ENCODE measurements at regions not wholly inside any gene's neighbourhood (a gene's known extent, or its start where the extent isn't known, plus 50 kb on each side); places are given as distances from the start of the nearest gene placed in this dataset.

DNA sequence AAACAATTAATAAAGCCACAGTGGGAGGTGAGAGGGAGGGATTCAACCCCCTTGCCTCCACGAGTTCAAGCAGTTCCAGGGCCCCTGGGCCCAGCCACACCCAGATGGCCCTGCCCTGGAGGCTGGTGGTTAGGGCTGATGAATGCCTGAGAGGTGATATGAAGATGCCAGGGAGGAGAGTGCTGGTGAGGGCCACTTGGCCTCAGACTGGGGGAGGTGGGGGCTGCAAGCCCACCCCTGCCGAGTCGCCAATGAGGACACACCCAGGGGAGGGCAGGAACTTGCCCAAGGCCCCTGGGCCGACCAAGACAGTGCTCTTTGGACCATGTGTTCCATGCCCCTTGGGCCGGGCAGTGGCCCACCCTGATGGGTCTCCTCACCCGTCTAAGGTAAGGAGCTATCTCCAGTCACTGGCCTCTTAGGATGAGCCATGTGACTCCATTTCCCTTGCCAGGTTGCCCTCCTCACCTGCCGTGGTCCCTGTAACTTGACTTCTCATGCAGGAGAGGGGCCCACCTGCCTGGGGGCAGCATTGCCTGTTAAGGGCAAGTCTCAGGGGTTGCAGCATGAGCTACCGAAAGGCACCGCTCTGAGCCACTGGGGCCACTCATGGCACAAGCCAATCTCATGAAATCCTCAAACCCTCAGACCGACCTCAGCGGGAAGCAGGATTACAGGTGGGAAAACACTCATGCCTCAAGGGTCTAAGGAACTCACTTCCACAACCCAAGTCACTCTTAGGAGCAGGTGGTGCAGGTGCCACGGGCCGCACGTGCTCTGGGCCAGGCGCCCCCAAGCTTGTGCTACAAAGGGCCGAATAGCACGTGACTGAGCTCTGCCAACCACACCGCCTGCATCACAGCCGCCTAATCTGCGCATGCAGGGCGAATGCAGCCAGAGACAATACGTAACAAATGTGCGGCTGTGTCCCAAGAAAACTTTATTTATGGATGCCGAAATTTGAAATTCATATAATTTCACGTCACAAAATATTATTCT is 147.4 kb upstream of the MLN start:
- no peak for DNase-seq

DNA sequence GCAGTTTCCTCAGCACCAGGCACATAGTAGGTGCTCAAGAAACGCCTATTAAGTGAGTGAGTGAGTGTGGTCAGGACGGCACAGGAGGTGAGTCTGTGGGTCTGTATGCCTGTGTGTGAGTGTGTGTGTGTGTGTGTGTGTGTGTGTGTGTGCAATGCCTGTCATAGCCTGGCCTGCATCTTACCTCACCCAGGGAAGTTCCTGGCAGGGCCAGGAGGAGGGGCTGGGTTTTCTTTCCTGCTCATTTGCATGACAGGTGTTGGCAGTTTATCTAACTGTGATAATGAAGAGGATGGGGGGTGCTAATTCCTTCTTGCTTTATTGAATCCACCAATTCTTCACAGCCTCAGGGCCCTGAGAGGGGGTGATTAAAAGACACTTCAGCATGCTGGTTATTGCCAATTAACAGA is 146.7 kb upstream of the MLN start:
- peak; percentile 88 for DNase-seq

DNA sequence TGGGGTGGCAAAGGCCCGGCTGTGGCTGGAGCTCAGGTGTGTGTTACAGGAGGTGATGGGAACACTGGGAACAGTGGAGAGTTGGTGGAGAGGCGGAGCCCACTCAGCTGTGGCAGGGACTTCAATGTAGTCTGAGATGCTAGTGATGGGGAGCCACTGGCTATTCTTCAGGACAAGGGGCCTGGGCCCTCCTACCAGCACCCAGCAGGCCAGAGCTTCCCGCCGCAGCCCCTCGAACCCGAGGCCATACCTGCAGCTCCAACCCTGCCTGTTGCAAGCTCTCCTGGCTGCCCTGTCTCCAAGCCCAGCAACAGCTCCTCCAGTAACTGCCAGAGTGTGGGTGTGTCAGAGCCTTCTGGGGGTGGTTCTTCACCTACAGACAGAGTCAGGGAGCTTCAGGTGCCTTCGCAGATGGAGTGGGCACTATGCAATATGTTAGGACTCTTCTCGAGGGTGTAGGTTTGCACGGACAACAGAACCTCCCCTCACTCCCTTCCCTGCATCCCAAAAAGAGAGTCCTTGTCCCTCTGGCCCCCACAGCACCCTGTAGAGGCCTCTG is 146.2 kb upstream of the MLN start:
- DNase-seq, result no peak

DNA sequence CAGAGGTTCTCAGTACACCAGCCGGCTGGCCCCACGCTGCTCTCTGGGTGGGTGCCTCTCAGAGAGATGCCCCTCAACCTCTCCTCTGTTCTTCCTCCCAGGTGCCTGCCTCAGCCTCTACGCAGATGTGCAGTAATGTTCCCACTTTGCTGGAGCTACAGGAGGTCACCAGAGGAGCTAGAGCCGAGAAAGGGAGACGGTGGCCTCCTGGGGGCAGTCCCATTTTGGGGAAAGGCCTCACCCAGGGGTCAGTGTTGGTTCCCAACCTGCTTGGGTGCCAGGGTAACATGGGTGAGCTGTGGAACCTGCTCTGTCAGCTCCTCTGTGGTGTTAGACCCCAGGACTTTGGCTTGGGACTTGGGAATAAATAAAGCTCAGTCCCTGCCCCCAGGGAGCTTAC is 145.3 kb upstream of the MLN start:
- DNase-seq, result no peak

DNA sequence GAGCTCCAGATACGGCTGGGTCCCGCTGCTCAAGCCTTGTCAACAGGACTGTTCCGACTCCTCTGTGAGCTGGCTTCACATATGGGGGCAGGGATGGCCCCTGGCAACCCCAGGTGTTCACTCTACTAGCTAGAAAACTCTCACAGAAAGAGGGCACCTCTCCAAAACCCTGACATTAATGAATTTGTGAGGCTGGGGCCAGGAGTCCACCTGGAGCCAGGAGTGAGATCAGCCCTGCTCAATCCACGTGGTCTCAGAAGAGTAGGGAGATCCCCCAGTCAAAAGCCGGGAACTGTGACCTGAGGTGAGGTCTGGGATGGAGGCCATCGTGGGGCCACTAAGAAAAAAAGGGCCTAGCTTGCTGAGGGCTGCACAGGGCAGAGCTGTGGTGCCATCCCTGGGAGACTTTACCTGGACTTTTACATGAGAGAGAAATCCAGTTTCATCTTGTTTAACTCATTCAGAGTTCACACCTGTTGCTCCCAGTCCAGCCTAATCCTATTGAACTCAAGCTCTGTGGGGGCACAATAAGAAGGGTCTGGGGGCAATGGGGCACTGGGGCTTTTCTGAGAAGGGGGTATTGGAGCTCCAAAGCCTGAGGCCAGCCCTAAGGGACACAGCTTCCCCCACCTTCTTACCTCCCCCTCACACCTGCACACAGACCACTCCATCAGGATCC is 144.3 kb upstream of the MLN start:
- peak; percentile 32 for DNase-seq

DNA sequence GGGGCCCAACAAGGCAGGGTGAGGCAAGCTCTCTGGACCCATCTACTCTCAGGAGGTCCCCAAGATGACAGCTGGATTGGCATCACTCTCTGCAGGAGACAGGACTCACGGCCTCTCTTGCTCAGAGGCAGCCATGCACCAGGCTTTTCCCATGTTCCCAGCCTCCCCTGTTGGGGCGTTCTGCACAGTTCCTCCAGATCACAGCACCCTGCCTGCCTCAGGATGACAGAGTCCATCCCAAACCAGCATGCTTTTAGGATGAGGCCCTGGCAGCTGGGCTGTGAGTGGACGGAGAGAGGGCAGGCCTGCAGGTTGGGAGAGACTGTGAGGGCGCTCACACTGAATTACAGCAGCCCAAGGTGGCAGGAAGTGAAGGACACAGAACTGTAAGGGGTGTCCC is 143.2 kb upstream of the MLN start:
- DNase-seq, result no peak

DNA sequence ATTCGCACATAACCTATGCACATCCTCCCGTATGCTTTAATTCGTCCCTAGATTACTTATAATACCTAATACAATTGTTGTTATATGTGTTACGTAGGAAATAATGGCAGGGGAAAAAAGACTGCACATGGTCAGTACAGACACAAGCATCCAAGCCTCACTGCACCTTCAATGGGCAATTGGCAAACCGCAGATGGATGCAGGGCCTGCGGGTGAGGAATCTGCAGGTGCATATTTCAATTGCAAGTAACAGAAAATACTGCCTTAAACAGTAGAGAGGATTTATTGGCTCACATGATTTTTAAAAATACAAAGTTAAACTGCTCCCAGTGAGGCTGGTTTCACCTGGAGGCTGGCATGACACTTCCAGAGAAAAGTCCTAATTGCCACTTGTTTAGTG is 142.1 kb upstream of the MLN start:
- DNase-seq, result no peak

DNA sequence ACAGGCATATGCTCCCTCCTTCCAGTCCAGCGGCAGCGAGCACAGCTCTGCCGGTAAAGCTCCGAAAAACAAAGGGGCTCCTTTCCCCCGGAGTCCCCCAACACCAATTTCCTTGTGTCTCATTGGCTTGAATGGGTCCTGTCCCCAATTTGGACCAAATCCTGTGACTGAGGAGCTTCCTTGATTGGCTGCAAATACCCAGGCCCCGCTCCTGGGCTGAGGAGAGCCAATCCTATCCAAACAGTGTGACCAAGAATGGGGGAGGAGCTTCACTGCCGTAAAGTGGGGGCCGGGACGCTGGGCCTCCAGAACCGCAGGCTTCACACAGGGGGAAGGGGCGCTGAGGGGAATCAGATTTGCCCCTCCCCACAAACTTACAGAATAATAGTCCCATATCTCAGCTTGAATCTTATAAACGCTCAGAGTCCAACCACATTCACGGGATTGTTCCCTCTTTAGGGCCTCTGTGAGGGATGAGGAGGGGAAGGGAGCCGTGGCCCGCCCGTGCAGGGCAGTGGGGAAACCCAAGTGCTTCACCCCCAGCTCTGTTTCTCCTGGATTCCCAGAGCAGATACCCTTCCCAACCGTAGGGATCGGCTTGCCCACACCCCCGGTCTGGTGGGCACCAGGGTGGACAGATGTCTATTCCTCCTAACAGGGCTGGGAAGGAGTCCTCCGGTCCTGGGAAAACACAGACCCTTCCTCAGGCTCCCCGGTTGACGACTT is 141.0 kb upstream of the MLN start:
- DNase-seq, result no peak

DNA sequence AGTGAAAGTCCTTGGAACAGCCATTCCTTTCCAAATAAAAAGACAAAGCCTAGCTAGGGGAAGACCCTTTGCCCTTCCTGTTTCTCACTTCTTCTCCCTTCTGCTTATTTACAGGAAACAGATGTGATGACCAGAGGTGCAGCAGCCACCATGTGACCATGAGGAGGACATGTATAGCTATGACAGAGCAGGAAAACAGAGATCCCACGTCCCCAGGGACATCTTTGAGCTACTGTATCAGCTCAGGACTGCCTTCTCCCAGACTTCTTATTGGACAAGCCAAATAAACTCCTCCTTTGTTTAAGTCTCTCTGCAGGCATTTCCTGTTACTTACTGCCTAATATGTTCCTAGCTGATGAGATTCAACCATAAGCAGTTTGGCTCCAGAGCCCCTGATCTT is 133.1 kb upstream of the MLN start:
- DNase-seq, result no peak

DNA sequence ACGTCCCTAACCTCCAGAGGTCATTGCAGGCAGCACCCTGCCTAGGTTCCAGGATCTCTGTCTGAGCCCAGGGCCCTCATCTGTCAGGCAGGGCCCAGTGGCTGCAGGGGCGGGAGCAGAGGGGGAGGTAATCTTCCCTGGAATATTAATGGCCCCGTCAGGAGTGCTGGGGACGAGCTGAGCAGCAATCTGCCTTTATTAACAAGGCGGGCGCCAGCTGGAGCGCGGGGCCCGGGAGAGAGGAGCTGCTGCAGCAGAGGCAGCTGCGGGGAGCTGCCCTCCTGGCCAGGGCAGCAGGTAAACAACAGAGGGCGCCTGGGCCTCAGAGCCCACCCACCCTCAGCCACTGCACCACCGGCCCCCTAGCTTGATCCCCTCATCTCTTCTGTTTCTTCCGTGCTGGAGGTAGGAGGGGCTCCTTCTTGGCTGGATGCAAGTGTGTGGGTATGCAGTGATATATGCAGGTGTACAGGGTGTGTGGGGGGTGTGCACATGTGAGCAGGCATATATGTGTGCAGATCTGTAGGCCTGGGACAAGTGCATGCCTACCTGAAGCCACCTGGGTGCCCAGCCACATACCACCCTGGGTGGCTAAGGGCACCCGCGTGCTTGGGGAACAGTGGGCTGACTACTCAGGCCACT is 131.8 kb upstream of the MLN start:
- no peak for DNase-seq

DNA sequence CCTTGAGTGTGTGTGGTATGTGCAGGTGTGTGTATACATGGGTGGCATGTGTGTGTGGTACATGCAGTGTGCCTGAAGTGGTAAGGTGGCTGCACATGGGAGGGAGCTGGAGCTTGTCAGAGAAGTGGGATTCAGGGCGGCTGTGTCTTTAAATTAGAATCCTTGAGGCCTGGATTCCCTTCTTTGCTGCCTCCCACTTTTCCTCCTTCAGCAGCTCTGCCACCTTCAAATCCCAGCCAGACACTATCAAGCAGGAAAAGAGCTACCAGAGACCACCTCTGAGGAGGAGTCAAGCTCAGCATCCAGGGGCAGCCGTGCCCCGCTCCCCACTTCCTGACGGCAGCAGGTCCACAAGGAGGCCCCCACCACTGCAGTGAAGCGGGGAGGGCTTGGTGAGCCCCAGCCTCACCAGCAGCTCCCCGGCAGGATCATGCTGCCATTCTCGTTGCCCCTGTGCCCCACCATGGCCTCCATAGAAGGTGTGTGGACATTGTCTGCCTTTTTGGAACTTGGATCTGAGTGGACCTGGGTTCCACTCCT is 131.0 kb upstream of the MLN start:
- no peak for DNase-seq

DNA sequence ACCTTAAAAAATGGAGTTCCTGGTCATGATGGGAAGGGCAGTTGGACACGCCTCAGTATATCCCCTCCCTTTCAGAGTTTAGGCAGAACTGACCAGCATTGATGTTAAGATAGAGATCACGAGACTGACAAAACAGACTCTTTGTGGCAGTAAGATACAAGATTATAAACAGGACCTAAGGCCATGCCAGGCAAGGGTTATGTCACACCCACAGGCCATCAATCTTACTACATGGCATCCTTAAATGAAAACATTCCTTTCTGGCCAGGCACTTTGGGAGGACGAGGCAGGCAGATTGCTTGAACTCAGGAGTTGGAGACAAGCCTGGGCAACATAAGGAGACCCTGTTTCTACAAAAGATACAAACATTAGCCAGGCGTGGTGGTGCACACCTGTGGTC is 129.3 kb upstream of the MLN start:
- no peak for DNase-seq

DNA sequence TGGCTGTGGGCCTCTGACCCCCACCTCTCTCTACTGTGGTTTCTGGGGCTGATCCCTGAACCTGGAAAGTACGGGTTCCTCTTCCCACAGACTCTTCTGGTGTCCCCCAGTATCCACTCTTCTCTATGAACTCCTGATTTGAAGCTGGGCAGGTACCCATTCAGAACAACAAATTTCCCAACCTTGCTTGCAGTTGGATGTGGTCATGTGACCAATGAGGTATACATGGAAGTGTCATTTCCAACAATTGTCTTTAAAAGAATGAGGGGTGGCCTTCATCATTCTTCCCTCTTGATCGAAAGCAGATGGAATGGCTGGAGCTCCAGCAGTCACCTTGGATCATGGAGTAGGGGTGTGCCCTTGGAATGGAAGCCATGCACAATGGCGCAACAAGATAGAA is 128.0 kb upstream of the MLN start:
- DNase-seq, result no peak

DNA sequence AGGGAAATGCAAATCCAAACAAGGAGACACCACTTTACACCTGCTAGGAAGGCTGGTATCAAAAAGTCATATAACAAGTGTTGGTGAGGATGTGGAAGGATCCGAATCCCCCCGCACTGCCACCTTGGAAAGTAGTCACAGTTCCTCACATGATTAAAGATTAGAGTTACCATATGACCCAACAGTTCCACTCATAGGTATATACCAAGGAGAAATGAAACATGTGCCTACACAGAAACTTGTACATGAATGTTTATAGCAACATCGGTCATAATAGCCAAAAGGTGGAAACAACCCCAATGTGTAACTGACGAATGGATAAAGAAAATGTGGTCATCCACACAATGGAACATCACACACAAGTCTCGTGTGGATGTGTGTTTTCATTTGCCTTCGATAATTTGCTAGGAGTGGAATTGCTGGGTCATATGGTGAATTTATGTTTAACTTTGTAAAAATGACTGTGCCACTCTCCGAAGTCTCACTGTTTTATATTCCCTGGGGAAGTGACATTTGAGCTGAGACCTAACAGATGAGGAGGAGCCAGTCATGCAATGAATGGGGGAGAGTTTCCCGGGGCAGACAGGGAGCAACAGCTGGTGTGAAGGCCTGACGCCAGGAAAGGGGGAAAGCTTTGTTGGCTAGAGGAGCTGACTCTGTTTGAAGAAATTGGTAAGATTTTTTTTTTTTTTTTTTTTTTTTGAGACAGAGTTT is 125.9 kb upstream of the MLN start:
- no peak for DNase-seq

DNA sequence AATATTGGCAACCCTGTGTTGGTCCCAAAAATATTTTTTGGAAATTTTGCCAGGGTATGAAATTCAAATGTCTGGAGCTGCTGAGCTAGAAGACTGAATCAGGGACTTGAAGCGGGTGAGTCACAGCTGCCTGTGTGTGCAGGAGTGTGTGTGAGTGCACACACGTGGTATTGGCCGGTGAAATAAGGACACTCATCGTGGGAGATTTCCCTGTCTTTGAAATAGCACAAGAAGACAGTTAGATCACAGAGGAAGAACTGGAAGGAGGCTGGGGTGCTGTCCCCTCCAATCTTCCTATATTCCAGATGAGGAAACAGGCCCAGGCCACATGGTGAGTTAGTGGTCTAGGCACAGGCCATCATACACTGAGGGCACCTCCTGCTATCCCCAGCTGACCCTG is 123.8 kb upstream of the MLN start:
- no peak for DNase-seq

DNA sequence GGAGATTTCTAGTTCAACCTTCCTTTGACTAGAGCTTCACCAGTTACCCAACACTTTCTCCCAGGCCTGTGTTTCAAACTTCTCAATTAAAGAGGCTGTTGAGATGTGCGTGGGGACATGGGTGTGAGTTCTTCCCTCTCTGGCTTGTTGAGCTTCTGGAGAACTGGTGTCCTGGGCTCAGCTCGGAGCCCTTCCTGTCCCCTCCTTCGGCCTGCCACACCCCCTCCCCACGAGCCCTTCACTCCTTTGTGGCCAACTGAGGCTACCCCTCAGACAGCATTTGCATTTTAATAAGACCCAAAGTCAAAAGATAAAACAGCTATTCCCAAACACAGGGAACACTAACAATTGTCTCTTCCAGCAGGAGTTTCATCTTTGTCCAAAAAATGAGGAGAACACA is 123.3 kb upstream of the MLN start:
- no peak for DNase-seq

DNA sequence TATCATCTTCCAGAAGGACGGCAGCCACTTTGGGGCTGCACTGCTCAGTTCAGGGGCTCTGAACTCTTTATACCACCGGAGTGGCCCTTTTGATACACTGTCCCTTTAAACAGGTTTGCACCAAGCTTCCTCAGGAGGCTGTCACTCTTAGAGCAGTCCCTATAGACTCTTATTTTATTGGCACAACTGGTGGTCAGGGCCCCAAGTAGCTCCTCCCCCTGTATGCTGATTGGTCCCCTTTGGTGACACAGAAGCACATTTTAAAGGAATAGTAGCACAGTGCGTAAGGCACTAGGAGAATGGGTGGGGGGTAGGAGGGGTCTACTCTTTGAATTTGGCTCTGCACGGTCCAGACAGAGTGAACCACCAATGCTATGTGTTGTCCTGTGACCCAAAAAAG is 122.6 kb upstream of the MLN start:
- peak; percentile 56 for DNase-seq

DNA sequence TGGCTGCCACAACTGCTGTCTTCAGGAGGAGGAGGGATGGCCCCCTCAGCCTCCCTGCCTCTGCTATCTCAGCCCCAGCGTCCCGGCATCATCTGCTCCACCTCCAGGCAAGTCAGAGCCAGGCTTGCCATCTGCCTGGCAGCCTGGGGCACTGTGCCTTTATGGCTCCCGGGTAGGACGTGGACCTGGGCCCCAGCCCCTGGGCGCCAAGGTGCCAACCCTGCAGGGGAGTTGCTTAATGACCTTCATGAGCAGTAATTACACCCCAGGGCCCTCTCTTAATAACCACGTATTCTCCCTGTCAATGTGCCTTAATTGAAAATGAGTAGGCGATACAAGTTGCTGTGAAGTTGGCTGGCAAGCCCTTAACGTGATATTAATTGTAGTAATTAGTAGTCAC is 122.1 kb upstream of the MLN start:
- DNase-seq, result peak; percentile 17

DNA sequence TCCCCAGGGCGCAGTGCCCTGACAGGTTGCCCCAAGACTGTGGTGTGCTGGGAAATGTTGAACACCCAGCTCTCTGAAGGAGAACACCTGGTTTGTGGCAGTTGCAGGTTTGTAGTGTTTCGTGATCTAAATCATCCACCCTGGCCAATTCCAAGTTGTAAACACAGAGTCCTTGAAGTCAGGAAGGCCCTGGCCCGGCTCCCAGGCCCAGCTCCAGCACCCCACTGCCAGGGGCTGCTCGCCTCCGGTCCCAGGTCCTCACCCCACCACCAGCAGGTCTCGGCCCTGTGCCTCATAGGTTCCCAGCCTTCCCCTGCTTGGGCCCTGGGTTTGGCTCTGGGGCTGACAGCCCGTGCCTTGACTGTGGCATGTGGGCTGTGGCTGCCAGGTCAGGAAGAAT is 121.4 kb upstream of the MLN start:
- no peak for DNase-seq

DNA sequence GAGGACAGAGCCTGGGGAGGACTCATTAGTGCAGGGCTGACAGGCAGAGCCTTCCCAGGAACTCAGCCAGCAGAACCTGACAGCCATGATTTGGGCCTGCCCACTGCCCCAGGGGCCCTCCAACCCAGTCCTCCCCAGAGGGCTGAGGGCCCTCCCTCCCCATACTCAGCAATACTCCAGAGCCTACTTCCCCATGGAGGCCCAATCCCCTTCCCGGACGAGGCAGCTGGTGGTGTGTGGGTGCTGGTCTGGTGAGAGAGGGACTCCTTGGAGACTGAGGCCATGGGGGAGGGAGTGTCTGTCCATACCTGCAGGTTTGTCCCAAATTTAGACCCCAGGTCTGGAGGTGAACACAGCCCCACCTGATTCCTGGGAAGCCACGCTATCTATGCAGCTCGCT is 120.9 kb upstream of the MLN start:
- DNase-seq, result no peak

DNA sequence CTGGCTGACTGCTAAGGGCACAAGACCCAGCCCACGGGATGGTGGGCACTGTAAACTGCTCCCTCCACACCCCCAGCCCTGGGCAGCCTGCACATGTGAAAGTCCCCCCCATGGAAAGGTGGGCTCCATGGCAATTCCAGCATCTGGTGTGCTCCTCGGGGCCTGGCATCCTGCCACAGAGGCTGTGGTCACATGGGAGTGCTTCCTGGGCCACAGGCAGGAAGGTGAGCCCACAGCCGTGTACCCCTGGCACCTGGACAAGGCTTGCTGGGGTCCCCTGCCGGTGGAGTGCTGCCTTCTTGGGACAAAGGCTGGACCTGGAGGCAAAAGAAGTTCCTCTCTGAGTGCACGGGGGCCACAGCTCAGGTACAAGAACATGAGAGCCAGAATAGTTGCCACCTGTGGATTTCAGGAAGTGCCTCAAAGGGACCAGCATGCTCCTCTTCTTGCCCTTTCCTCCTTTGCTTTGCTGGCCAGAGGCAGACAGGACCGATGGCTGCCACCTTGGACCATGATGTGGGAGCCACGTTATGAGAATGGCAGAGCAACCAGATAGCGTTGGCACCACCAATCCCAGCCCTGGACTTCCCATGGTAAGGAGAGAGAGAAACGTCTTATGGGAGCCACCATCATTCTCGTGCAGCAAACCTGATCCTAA is 120.2 kb upstream of the MLN start:
- DNase-seq, result no peak

Data from NCI-H1436 (cell line).